ENCODE measurements at regions not wholly inside any gene's neighbourhood (a gene's known extent, or its start where the extent isn't known, plus 50 kb on each side); places are given as distances from the start of the nearest gene placed in this dataset.
"Not testable (repeated sequence)": the region's sequence is repeated elsewhere in the genome, so short reads cannot be mapped to it uniquely, and the experiment has no call there.

DNA sequence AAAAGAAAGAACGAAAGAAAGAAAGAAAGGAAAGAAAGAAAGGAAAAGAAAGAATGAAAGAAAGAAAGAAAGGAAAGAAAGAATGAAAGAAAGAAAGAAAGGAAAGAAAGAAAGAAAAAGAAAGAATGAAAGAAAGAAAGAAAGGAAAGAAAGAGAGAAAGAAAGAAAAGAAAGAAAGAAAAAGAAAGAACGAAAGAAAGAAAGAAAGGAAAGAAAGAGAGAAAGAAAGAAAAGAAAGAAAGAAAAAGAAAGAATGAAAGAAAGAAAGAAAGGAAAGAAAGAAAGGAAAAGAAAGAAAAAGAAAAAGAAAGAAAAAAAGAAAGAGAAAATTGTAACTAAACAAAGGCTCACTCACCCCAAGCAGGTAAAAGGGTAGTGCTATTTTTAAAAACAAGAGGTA is 160.7 kb upstream of the TRPM3 start:
- not testable (repeated sequence) for FAIRE-seq; DNase-seq (ENCODE audit: low spot score)

- DNase-seq (ENCODE audit: low spot score) (no peak), FAIRE-seq (no peak)
Measured at GRCh38 chr9:71279151-71279739, 157.8 kb upstream of the TRPM3 start.

- DNase-seq (ENCODE audit: low spot score) (no peak), FAIRE-seq (no peak)
Measured at GRCh38 chr9:71273613-71274012, 152.2 kb upstream of the TRPM3 start.

GRCh38 chr9:71271602-71272001 is 150.2 kb upstream of the TRPM3 start:
- FAIRE-seq (no peak), DNase-seq (ENCODE audit: low spot score) (no peak)

DNA sequence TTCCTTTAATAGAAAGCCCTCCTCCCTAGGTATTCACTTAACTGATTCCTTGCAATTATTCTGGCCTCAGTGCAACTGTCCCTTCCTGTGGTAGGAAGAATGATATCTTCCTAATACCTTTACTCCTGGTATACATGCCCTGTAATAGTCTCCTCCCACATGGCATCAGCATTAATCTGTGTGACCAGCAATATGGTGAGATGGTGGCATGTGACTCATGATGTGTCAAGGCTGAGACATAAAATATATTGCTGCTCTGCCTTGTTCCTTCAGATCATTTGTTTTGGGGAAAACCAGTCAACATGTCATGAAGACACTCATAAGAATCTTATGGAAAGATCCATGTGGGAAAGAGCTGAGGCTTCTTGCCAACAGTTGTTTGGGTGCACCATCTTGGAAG is 149.1 kb upstream of the TRPM3 start:
- no peak for FAIRE-seq
- peak; percentile 62 for DNase-seq (ENCODE audit: low spot score)

DNA sequence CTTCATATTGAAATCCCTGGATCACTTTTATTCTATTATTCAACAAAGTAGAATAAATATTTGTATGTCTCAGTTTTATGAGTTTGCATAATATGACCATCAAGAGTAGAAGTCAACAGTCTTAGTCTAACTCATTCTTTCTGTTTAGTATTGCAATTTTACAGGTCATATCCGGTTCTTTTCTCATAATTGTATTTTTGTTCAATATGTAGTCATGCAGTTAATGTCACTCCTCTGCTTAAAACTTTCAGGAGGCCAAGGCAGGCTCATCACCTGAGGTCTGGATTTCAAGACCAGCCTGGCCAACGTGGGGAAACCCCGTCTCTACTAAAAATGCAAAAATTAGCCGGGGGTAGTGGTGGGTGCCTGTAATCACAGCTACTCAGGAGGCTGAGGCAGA is 148.4 kb upstream of the TRPM3 start:
- DNase-seq (ENCODE audit: low spot score) (no peak), FAIRE-seq (no peak)

- FAIRE-seq, result no peak
Measured at GRCh38 chr9:71268871-71269635, 147.6 kb upstream of the TRPM3 start.

GRCh38 chr9:71263451-71263850 is 142.0 kb upstream of the TRPM3 start:
- FAIRE-seq (no peak), DNase-seq (ENCODE audit: low spot score) (no peak)

More at GRCh38 chr9:71268871-71269635, 147.6 kb upstream of the TRPM3 start:
- DNase-seq (ENCODE audit: low spot score), result no peak

DNA sequence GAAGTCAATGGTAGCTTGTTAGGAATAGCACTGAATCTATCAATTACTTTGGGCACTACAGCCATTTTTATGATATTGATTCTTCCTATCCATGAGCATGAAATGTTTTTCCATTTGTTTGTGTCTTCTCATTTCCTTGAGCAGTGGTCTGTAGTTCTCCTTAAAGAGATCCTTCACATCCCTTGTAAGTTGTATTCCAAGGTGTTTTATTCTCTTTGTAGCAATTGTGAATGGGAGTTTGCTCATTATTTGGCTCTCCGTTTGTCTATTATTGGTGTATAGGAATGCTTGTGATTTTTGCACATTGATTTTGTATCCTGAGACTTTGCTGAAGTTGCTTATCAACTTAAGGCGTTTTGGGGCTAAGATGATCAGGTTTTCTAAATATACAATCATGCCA is 139.0 kb upstream of the TRPM3 start:
- FAIRE-seq; DNase-seq (ENCODE audit: low spot score): not testable (repeated sequence)

GRCh38 chr9:71254592-71255277 is 133.3 kb upstream of the TRPM3 start:
- FAIRE-seq, result no peak
- DNase-seq (ENCODE audit: low spot score), result no peak

GRCh38 chr9:71253011-71253410 is 131.6 kb upstream of the TRPM3 start:
- DNase-seq (ENCODE audit: low spot score) (no peak), FAIRE-seq (no peak)

GRCh38 chr9:71250581-71250980 is 129.2 kb upstream of the TRPM3 start:
- FAIRE-seq, result no peak
- no peak for DNase-seq (ENCODE audit: low spot score)

DNA sequence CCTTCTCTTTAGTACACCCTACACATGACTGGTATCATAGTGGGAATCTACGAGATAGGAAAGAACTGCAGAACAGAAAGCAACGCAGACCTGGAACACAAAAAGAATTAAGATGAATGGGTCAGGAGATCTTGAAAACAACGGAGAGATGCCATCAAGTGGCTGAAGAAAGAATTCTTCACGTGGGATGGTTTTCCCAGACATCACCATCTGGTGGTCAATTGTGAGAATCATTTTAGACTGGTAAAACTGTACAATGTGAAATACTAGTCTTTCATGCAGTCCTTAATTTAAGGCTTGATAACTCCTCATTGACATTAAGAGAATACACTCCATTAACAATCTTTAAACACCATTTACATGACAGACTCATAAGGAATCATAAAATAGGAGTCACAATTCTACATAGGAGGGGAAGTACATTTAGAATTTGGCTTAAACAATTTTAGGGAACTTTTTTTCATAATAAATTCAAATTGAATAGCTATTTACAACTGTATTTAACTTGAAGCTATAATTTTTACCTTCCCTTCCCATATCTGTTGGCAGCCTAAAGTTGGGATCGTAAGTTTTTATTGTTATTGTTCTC is 128.4 kb upstream of the TRPM3 start:
- DNase-seq (ENCODE audit: low spot score), result peak; percentile 49
- peak; percentile 87 for FAIRE-seq

- FAIRE-seq (no peak), DNase-seq (ENCODE audit: low spot score) (no peak)
Measured at GRCh38 chr9:71245651-71246050, 124.2 kb upstream of the TRPM3 start.

DNA sequence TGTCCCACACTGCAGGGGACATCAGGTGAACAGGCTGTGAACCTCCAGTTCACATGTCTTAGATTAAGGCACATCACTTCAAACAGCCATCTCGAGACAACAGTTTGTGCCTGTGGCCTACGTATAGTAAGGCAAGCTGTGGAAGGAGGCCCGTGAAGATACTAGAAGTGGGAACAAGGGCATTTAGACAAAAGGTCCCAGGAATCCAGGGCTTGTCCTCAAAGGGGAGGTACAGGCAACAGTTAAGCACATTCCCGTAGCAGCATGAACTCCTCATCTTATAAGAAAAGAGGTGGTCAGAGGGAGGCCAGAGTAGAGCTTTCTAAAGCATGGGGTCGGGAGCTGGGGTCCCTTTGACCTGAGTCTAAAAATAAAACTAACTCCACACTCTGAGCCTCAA is 122.5 kb upstream of the TRPM3 start:
- FAIRE-seq, result no peak
- no peak for DNase-seq (ENCODE audit: low spot score)

DNA sequence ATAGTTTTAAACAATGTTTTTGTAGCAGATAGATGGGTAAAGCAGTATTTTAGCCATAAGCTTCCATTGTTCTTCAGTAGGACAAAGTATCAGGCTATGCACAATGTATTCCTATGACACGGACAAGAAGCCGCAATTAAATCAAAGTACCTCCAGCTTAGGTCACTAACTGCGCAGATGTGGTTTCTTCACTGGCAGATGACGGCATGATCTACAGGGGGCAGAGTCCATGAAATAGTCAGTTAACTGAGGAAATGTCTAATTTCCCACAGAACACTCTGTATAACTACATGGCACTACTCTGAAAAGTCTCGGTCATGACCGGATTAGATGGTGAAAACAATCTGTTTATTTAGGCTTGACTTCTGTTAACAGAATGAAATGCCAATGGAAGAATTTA is 120.7 kb upstream of the TRPM3 start:
- DNase-seq (ENCODE audit: low spot score) (no peak), FAIRE-seq (no peak)

- DNase-seq (ENCODE audit: low spot score), result no peak
Measured at GRCh38 chr9:71237051-71237450, 115.6 kb upstream of the TRPM3 start.

GRCh38 chr9:71233646-71234045 is 112.2 kb upstream of the TRPM3 start:
- FAIRE-seq (no peak), DNase-seq (ENCODE audit: low spot score) (no peak)

More at GRCh38 chr9:71237051-71237450, 115.6 kb upstream of the TRPM3 start:
- no peak for FAIRE-seq

DNA sequence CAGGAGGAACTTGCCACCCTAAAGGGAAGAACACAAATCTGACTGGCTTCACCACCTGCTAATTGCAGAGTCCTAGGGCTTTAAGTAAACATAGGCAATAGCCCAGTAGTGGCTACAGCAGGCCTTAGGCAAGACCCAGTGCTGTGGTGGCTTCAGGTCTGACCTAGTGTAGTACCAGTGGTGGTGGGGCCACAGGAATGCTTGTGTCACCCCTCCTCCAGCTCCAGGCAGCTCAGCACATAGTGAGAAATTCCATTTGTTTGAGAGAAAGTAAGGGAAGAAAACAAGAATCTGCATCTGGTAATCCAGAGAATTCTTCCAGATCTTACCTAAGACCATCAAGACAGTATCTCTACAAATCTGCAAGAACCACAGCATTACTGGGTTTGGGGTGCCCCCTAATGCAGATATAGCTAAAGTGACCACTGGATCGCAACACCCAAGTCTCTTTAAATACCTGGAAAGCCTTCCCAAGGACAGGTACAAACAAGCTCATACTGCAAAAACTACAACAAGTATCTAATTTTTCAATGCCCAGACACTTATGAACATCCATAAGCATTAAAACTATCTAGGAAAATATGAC is 102.6 kb upstream of the TRPM3 start:
- DNase-seq (ENCODE audit: low spot score), result no peak
- FAIRE-seq, result no peak

GRCh38 chr9:71218774-71219173 is 97.4 kb upstream of the TRPM3 start:
- FAIRE-seq (no peak), DNase-seq (ENCODE audit: low spot score) (no peak)

DNA sequence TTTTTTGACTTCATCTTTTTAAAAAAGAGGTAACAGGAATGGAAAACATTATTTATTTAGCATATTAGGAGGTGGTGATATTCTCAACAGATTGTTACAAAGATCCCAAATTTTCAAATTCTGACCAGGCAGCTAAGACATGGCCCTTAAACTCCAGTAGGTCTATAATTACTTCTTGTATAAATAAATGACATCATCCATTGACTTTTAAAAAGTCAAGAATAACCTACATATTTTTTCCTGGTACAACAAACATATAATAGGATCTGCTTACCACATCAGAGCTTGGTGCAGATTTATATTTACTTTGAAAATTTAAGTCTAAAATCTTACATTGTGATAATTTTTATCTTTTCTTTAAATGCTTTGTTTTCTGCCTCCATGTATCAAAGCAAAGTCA is 92.2 kb upstream of the TRPM3 start:
- DNase-seq (ENCODE audit: low spot score), result no peak
- FAIRE-seq, result no peak

- FAIRE-seq (no peak), DNase-seq (ENCODE audit: low spot score) (no peak)
Measured at GRCh38 chr9:71210326-71210725, 88.9 kb upstream of the TRPM3 start.
